ENCODE measurements at regions not wholly inside any gene's neighbourhood (a gene's known extent, or its start where the extent isn't known, plus 50 kb on each side); places are given as distances from the start of the nearest gene placed in this dataset.
"Not testable (repeated sequence)": the region's sequence is repeated elsewhere in the genome, so short reads cannot be mapped to it uniquely, and the experiment has no call there.

DNA sequence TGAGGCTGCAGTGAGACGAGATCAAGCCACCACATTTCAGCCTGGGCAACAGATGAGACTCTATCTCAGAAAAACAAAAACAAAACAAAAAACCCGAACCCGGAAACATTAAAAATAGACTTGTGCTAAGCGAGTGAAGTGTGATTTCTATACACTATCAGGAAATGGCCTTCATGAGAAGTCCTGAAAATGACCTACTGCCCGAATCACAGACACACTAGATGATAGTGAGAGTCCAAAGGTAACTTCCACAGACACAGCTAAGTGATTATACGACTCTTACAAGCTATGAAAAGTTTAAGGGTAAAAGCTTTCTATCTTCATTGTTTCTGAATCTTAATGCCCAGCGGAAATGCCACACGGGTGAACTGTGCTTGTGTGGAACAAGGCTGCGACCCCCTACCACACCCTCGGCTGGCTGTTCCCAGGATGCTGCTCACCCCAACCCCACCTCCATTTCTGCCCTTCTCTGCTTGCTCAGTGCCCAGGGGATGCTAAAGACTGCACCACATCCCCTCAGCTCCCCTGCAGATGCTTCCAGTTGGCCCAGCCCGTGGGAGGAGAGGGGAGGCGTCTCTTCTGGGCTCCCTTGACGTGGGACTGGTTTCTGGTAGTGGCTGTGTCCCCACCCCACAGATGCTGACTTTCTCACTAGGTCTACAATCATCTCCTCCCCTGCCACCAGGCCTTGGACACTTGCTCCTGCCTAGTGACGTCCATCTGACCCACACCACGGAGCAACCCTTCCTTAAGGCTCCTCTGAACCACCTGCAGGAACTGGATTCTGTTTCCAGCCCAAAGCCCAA, 49.7 kb upstream of the LPCAT1 start:
- not testable (repeated sequence) for H3K4me3 ChIP-seq; H3K36me3 ChIP-seq; H3K27me3 ChIP-seq; H3K9me3 ChIP-seq (replicated peaks); DNase-seq; H3K4me1 ChIP-seq; H3K27ac ChIP-seq
